RPMI7951 (cell line): ENCODE measurements at regions not wholly inside any gene's neighbourhood (a gene's known extent, or its start where the extent isn't known, plus 50 kb on each side); places are given as distances from the start of the nearest gene placed in this dataset.
"Not testable (repeated sequence)": the region's sequence is repeated elsewhere in the genome, so short reads cannot be mapped to it uniquely, and the experiment has no call there.

ENCODE experiments used
- DNase-seq: peaks from one replicate; pipeline ENCODE4 v3.0.0-alpha.2; 2012; ENCODE audit warnings: low read depth

GRCh38 chr10:87603196-87603595, 56.5 kb upstream of the PAPSS2 start:
- no peak for DNase-seq

DNA sequence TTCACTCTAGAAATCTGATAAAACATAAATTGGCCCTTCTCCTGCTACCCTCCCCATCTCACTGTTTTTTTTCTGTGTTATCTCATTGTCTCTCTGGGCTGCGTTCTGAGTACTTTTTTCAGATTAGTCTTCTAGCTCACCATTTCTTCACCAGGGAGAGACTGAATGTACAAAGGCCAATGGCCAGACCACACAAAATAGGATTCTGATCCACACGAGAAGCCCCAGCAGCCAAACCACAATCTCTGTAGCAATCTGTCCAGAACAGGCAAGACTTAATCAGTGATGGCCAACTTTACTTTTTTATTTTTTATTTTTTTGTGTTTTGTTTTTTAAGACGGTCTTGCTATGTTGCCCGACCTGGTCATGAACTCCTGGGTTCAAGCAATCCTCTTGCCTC, 55.9 kb upstream of the PAPSS2 start:
- DNase-seq, result no peak

DNA sequence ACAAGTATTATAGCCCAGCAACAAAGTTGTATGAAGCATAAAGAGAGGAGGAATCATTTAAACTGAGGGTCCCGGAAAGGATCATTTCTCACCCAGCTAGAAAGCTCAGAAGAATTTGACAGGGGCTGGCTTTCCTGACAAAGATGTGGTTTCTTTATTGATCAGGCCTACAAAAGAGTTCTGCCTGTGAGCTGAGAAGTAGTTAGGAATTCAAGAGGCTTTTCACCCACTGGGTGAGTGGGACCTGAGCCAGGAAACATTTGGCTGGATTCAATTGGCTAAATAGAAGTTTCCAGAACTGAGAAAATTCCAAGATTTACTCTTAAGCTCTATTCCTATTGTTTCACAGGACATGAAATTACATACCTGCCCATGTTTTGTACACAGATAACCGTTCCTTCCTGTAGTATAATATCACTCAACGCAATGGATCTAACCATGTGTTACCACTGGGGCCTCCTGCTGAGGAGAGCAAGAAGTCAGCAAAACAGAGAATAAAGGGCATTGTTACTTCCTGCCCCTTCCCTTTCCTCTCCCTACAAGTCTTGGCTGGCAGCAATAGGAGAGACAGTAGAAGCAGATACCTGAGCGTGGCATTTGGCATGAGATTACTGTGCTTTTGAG, 53.9 kb upstream of the PAPSS2 start:
- no peak for DNase-seq

- peak; percentile 16 for DNase-seq
Measured at GRCh38 chr10:87608756-87609155, 50.9 kb upstream of the PAPSS2 start.

- not testable (repeated sequence) for DNase-seq
Measured at GRCh38 chr10:87609563-87609962, 50.1 kb upstream of the PAPSS2 start.
